Cerebellar cortex (tissue), 1 donor: ENCODE measurements at regions not wholly inside any gene's neighbourhood (a gene's known extent, or its start where the extent isn't known, plus 50 kb on each side); places are given as distances from the start of the nearest gene placed in this dataset.
"Not testable (repeated sequence)": the region's sequence is repeated elsewhere in the genome, so short reads cannot be mapped to it uniquely, and the experiment has no call there.

Experiments used
- DNase-seq: peaks from one replicate; pipeline ENCODE4 v3.0.0-alpha.2; 2015; ENCODE audit warnings: low spot score

- DNase-seq = no peak
These were observed 164.8 kb upstream of the TBX18 start for GRCh38 chr6:84929212-84929611.

DNA sequence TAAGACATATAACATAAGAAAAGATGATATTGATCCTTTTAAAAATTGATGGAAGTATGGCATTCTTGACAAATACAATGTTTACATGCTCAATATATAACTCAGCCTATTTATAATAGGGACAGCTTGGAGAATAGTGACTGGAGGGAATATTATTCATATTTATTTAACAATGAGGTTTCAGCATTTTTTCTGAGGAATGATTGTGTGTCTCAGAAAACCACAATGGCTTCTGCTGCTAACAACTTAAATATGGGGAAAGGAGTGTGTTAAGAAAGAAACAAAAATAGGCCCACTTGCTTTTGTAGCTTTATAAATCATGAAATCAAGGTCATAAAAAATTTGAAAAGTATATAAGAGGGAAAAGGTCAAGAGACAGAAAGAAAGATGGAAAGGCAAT is 163.2 kb upstream of the TBX18 start:
- DNase-seq = no peak

DNA sequence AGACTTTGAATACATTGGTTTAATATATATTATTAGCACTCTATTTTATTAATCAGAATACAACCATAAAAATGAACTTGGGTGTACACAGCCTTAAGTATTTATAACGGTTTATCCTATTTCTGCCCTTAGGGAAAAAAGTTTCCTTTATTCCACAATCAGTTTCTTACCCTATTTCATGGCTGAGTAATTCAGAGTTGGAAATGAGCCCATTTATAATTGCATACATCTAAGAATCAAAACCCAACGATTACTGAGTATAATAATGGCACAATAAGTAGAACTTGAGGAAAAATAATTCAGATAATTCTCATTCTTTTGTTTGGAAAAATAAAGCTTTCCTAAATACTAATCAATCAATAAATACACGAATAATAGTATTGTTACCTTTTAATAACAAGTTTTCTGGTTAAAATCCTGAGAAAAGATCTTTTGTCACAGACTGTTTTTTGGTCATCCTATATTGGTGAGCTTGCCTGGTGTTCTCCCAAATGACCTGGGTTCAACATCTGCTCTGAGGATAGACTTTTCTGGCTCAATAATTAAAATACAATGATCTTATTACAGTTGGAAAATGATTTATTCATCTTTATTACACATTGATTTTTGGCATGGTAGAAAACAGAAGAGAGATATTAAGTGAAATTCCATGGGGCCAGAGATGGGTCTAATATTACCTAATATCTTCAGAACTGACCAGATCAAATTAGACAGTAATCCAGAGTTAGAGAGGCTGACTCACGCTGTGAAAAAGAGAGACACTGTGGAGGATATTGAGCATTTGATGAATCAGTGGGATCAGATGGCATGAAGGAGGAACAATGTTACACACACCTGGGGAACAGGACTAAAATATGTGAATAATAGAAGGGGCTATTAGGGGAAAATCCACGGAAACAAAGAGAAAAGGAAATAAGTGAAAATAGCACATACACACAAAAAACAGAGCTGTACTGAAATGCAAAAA is 162.1 kb upstream of the TBX18 start:
- no peak for DNase-seq

DNA sequence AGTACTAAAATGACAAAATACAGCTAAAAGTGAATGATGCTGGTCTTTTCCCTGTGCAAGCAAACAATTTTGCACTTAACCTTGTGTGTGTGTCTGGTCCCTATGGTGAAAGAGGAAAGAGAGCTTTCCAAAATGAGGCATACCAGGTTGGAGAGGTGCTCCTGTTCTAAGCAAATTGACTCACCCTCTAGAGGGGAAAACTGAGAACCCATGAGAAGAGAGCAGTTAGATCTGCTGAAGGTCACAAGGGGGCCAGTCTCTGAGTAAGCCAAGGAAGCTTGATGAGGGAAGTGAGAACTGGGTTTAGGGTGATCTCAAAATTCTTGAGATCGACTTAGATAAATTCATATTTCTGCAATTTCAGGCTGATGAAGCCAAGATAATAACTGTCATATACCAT is 157.5 kb upstream of the TBX18 start:
- DNase-seq = no peak

GRCh38 chr6:84920021-84920420 is 155.6 kb upstream of the TBX18 start:
- no peak for DNase-seq

GRCh38 chr6:84916704-84917103 is 152.3 kb upstream of the TBX18 start:
- no peak for DNase-seq

DNA sequence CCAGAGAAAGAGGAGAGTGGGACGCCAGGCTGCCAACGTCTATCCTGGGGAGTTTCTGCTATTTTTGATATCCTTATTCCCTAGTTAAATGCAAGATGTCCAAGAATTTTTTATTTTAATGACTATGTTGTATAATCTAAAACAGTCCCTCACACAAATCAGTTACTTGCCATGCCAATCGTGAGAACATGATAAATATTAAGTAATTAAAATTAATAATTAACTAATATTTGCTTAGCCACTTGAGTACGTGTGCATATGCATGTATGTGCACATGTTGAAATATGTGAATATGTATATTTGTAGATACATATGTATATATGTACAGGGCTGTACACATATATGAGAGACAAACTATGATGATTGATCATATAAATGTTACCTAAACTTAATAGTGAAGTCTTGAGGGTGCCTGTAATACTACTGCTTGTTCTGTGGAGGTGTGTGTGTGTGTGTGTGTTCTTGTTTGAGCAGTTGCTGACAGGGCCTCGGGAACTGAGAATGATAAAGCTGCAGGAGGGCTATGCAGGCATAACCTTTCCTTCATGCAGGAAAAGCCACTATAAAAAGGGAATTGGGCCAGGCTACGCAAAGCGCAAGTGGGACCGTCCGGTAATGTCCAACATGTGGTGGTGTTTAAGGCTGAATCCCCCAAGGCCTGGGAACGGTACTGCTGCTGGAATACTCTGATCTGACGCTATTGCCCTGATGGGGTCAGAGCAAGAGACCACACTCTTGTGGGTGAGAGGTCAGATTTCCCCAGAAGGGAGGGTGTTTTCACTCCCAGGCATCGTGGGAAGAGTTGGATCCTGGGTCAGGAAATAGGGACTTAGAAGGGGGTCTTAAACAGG is 148.3 kb upstream of the TBX18 start:
- DNase-seq = no peak

- no peak for DNase-seq
These were observed 146.7 kb upstream of the TBX18 start for GRCh38 chr6:84910906-84911607.

DNA sequence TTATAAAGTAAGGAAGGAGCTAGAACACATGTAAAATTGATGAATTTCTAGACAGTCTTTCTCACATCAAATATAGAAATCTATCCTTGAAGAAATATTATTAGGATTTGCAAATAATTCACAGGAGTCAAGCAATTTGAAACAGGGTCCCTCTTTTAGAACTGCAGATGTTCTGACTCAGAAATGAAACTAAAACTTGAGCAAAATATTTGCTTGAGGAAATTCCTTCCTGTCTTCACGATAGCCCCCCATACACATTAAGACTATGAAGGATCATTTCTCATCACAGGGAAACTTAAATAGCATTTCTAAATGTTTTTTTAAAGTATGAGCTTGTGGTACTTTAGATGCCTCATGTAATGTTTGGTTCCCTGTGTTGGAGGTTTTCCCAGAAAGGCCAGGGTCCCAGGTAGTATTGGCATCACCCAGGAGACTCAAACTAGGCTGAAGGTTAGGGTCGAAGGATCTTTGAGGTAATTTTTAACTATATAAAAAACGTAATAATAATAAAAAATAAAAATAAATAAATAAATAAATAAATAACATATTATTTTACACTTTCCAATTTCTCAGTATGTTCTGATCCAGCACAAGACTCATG is 144.0 kb upstream of the TBX18 start:
- no peak for DNase-seq

DNA sequence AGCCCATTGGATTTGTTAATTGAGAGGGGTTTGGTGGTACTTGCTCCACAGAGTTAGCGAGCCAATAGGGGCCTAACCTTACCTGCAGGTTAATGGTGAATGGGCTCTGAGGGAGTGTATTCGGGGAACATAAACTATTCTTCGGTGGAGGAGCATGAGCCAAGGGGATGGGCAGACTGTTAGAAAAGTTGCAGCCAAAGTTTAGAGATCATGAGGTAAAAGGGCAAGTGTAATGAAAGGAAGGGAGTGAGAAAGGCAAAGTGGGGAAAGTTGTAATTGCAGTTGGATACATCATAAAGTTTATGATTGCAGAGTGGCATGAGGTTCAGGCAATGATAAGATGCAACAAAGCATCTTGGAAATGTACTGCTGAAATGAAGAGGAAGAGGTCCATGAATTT is 142.1 kb upstream of the TBX18 start:
- DNase-seq = no peak

- no peak for DNase-seq
These were observed 141.4 kb upstream of the TBX18 start for GRCh38 chr6:84905823-84906222.

DNA sequence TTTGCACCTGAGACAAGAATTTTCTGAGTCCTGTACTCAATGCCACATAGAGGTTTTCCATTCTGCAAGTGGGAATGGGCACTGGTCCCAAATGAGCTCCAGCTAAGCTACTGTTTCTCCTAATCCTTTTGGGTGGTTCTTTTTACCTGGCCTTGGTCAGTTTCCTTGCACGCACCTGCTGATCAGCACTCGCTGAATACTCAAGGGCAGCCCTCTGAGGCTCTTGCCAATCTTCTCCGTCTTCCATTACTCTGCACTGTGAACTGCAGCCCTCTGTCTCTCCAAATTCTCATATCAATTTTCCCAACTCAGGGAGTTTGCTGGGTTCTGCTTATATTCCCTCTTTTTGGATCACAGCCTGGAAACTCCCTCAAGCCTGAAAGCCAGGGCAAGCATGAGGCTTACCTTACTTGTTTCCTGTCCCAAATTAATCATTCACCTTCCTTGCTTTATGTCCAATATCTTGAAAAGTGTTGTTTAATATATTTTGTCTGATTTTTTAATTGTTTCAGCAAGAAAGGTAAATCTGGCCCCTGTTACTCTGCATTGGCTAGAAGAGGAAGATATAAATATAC is 138.0 kb upstream of the TBX18 start:
- DNase-seq = no peak

- no peak for DNase-seq
These were observed 133.7 kb upstream of the TBX18 start for GRCh38 chr6:84897988-84898594.

GRCh38 chr6:84897011-84897410 is 132.6 kb upstream of the TBX18 start:
- no peak for DNase-seq

DNA sequence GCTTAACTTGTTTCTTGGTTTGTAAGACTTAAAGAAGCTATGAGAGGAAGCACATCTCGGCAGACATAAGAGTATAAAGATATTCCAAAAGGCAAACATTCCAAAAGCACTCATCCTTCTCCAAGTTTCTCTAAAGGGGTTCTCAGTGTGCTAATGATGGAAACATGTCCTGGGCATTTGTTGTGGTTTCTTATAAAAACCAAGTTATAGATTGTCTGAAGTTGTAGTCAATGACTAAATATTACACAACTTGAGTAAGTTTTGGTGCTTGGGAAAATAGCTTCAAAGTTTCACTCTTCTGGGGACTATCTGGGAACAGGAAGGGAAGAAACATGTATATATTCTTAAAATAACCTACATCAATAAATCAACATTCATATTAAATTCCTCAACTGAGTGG is 128.3 kb upstream of the TBX18 start:
- no peak for DNase-seq

- DNase-seq = no peak
These were observed 118.7 kb upstream of the TBX18 start for GRCh38 chr6:84882768-84883766.

DNA sequence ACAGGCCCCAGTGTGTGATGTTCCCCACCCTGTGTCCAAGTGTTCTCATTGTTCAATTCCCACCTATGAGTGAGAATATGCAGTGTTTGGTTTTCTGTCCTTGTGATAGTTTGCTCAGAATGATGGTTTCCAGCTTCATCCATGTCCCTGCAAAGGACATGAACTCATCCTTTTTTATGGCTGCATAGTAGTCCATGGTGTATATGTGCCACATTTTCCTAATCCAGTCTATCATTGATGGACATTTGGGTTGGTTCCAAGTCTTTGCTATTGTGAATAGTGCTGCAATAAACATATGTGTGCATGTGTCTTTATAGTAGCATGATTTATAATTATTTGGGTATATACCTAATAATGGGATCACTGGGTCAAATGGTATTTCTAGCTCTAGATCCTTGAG is 115.0 kb upstream of the TBX18 start:
- DNase-seq = not testable (repeated sequence)

GRCh38 chr6:84877515-84878210 is 113.3 kb upstream of the TBX18 start:
- DNase-seq = no peak
